ENCODE measurements at regions not wholly inside any gene's neighbourhood (a gene's known extent, or its start where the extent isn't known, plus 50 kb on each side); places are given as distances from the start of the nearest gene placed in this dataset.

- Mint-ChIP-seq H3K4me3 (no peak overlapping the region), H3K9me3 (peaks cover 14 to 17% of the 10 kb centered on the region in 2 experiments), H3K36me3 (ENCODE audit: insufficient read depth in 1 of 3, low read depth in 3 of 3) (peaks cover 5 to 15% (median 11%) of the 10 kb centered on the region in 3 experiments; a peak in 5 of 7 replicates), H3K27ac (peak overlapping the region in 1 of 3 experiments; percentile 93; a peak in 1 of 7 replicates), H3K27me3 (ENCODE audit: low read depth) (peaks cover 17% of the 10 kb centered on the region), H3K4me1 (peaks cover 15 to 18% of the 10 kb centered on the region in 2 experiments)
- Histone ChIP-seq H2AK5ac (ENCODE audit: insufficient read length, low read length) (no peak overlapping the region), H3K18ac (ENCODE audit: insufficient read length, low read depth, low read length) (no peak overlapping the region), H2BK5ac (ENCODE audit: insufficient read length, low read length) (no peak overlapping the region), H3K4me2 (ENCODE audit: insufficient read depth, insufficient read length, low read length) (no peak overlapping the region), H2BK20ac (ENCODE audit: low read depth, low read length, poor library complexity, severe bottlenecking) (no peak overlapping the region), H3K27ac (ENCODE audit: insufficient read length, low read depth, low read length) (no peak overlapping the region), H2BK12ac (ENCODE audit: insufficient read length, low read depth, low read length) (no peak overlapping the region), H3K9ac (ENCODE audit: extremely low read depth, insufficient read length, low read length) (no peak overlapping the region), H3K14ac (ENCODE audit: insufficient read depth, low read length) (no peak overlapping the region; the same call in 1 of the 2 replicates), H3K27me3 (ENCODE audit: insufficient read depth, low read length) (no peaks in the 10 kb centered on the region), H2BK15ac (ENCODE audit: low read depth, low read length) (no peak overlapping the region), H4K8ac (replicated peaks; ENCODE audit: insufficient read length, low read depth, low read length) (no peak overlapping the region), H4K20me1 (ENCODE audit: control insufficient read depth, insufficient read depth, insufficient read length) (no peaks in the 10 kb centered on the region), H4K91ac (ENCODE audit: insufficient read length, low read depth, low read length) (no peak overlapping the region), H3K56ac (ENCODE audit: insufficient read length, low read depth, low read length) (no peak overlapping the region), H3K23me2 (ENCODE audit: insufficient read length, low read depth, low read length, poor library complexity, severe bottlenecking) (no peaks in the 10 kb centered on the region), H3K79me2 (ENCODE audit: insufficient read depth, low read length) (no peaks in the 10 kb centered on the region), H3K79me1 (ENCODE audit: insufficient read depth, low read depth, low read length, poor library complexity, severe bottlenecking) (no peaks in the 10 kb centered on the region), H4K5ac (ENCODE audit: insufficient read length, low read depth, low read length) (no peak overlapping the region), H3T11ph (ENCODE audit: low read length) (no peak overlapping the region), H3K23ac (ENCODE audit: insufficient read length, low read depth, low read length) (no peak overlapping the region), H2BK120ac (ENCODE audit: low read depth, low read length, poor library complexity, severe bottlenecking) (no peak overlapping the region), H3K4ac (ENCODE audit: low read depth, low read length) (no peak overlapping the region), H3K9me3 (ENCODE audit: control insufficient read depth, low read depth, low read length) (no peaks in the 10 kb centered on the region), H2AFZ (ENCODE audit: low read length) (no peak overlapping the region), H3K4me1 (ENCODE audit: insufficient read depth, low read length) (no peaks in the 10 kb centered on the region)
- no CpG with 5 or more reads among the region's 16 CpGs for whole genome bisulfite sequencing (ENCODE audit: extremely low coverage, insufficient read length, low lambda C conversion rate)
- no peak for DNase-seq
- TF ChIP-seq CTCF (conservative IDR thresholded peaks at IDR 0.05), result no peak
These were observed 107.7 kb downstream of the FOXF2 start for GRCh38 chr6:1496836-1497760.

Measured in H9 (cell line).